22Rv1 (cell line): ENCODE measurements at regions not wholly inside any gene's neighbourhood (a gene's known extent, or its start where the extent isn't known, plus 50 kb on each side); places are given as distances from the start of the nearest gene placed in this dataset.

Experiments
- ZFX ChIP-seq: fragments of 450-650 bp; IDR thresholded peaks from 2 replicates; pipeline ENCODE4 v1.6.1; 2017; ENCODE audit warnings: antibody characterized with exemption, borderline replicate concordance
- TF ChIP-seq, protein P1 (sequence below): fragments of 450-650 bp; IDR thresholded peaks from 2 replicates; pipeline ENCODE4 v1.5.1; 2017; ENCODE audit warnings: mild to moderate bottlenecking

DNA sequence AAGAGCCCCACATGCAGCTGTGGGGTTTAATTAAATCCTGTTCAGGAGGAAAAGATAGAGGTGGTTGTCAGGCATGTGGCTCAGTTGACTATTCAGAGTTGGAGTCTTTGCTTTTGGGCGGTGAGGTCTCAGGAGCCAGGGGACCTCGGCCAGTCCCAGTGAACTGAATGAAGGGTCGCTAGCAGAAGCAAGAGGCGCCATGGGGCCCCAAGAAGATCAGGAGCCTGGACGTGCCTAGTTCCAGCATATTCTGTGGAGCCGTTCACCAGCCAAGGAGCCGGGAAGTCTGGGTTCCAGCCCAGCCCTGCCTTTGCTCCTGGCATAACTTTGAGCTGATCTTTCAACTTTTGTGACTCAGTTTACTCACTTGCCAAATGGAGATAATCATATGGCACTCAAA is 217.7 kb upstream of the IRF2BP2 start:
- TF ChIP-seq, protein P1, sequence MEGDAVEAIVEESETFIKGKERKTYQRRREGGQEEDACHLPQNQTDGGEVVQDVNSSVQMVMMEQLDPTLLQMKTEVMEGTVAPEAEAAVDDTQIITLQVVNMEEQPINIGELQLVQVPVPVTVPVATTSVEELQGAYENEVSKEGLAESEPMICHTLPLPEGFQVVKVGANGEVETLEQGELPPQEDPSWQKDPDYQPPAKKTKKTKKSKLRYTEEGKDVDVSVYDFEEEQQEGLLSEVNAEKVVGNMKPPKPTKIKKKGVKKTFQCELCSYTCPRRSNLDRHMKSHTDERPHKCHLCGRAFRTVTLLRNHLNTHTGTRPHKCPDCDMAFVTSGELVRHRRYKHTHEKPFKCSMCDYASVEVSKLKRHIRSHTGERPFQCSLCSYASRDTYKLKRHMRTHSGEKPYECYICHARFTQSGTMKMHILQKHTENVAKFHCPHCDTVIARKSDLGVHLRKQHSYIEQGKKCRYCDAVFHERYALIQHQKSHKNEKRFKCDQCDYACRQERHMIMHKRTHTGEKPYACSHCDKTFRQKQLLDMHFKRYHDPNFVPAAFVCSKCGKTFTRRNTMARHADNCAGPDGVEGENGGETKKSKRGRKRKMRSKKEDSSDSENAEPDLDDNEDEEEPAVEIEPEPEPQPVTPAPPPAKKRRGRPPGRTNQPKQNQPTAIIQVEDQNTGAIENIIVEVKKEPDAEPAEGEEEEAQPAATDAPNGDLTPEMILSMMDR, result no peak
- TF ChIP-seq ZFX, result no peak
